Activated T-helper 17 cell treated with anti-CD3 and anti-CD28 coated beads, Interleukin-2, amount 50 U/mL, for 72 hours (primary cell): ENCODE measurements at regions not wholly inside any gene's neighbourhood (a gene's known extent, or its start where the extent isn't known, plus 50 kb on each side); places are given as distances from the start of the nearest gene placed in this dataset.
A peak's percentile ranks its signal among the peaks of the same experiment; 100 is the strongest.
"Not testable (repeated sequence)": the region's sequence is repeated elsewhere in the genome, so short reads cannot be mapped to it uniquely, and the experiment has no call there.

Source experiments
- ATAC-seq: fragments of 150-1000 bp; cut with Tn5 transposase; replicated peaks from 2 replicates; pipeline ENCODE4 v1.10.0; 2021; ENCODE audit warnings: mild to moderate bottlenecking, moderate library complexity
- H3K27ac Mint-ChIP-seq: one replicate; pipeline ENCODE4 v1.8.0; 2022; ENCODE audit warnings: mixed read lengths
- H3K27me3 Mint-ChIP-seq: one replicate; pipeline ENCODE4 v1.8.0; 2022; ENCODE audit warnings: mixed read lengths
- H3K36me3 Mint-ChIP-seq: one replicate; pipeline ENCODE4 v1.8.0; 2022; ENCODE audit warnings: low read depth, mild to moderate bottlenecking, mixed read lengths
- H3K4me1 Mint-ChIP-seq: one replicate; pipeline ENCODE4 v1.8.0; 2022; ENCODE audit warnings: mixed read lengths
- H3K4me3 Mint-ChIP-seq: one replicate; pipeline ENCODE4 v1.8.0; 2022; ENCODE audit warnings: mild to moderate bottlenecking, mixed read lengths
- H3K9me3 Mint-ChIP-seq: one replicate; pipeline ENCODE4 v1.8.0; 2022; ENCODE audit warnings: mixed read lengths

- Mint-ChIP-seq H3K36me3 (no peaks in the 10 kb centered on the region), H3K9me3 (no peaks in the 10 kb centered on the region), H3K4me1 (no peaks in the 10 kb centered on the region), H3K4me3 (no peak overlapping the region), H3K27ac (no peak overlapping the region), H3K27me3 (peaks cover 3% of the 10 kb centered on the region)
- no peak for ATAC-seq
Measured at GRCh38 chr22:36088292-36088691, 59.7 kb upstream of the RBFOX2 start.

GRCh38 chr22:36087784-36088183, 59.2 kb upstream of the RBFOX2 start:
- Mint-ChIP-seq H3K4me1 (no peaks in the 10 kb centered on the region), H3K4me3 (no peak overlapping the region)

DNA sequence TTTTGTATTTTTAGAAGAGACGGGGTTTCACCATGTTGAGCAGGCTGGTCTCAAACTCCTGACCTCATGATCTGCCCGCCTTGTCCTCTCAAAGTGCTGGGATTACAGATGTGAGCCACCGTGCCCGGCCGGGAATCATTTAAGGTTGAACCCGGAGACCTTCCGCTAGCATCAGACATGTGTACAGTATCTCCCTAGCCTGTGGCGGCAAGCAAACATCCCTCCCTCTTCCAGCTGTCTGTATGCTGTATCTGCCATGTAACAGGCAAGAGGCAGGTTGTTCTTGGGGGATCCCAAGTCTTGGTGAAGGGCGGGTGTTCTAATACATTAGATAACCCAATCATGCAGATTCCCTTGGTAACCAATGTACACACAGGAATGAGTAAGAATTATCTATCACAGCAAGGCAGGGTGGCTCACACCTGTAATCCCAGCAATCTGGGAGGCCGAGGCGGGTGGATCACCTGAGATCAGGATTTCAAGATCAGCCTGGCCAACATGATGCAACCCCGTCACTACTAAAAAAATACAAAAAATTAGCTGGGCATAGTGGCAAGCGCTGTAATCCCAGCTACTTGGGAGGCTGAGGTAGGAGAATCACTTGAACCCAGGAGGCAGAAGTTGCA, 58.1 kb upstream of the RBFOX2 start:
- H3K4me1 Mint-ChIP-seq: no peaks in the 10 kb centered on the region
- H3K36me3 Mint-ChIP-seq: no peaks in the 10 kb centered on the region
- H3K27ac Mint-ChIP-seq: no peak overlapping the region
- H3K9me3 Mint-ChIP-seq: no peaks in the 10 kb centered on the region
- H3K4me3 Mint-ChIP-seq: no peak overlapping the region
- H3K27me3 Mint-ChIP-seq: peaks cover 3% of the 10 kb centered on the region
- no peak for ATAC-seq

More at GRCh38 chr22:36087784-36088183, 59.2 kb upstream of the RBFOX2 start:
- no peak overlapping the region for H3K27ac Mint-ChIP-seq
- H3K27me3 Mint-ChIP-seq: peaks cover 3% of the 10 kb centered on the region
- ATAC-seq: no peak
- H3K9me3 Mint-ChIP-seq: no peaks in the 10 kb centered on the region
- H3K36me3 Mint-ChIP-seq: no peaks in the 10 kb centered on the region

- Mint-ChIP-seq H3K9me3 (no peaks in the 10 kb centered on the region), H3K36me3 (no peaks in the 10 kb centered on the region), H3K4me3 (no peak overlapping the region), H3K27me3 (peaks cover 3% of the 10 kb centered on the region), H3K27ac (no peak overlapping the region), H3K4me1 (no peaks in the 10 kb centered on the region)
- ATAC-seq: no peak
Measured at GRCh38 chr22:36086170-36086490, 57.5 kb upstream of the RBFOX2 start.

GRCh38 chr22:36085476-36086169, 57.0 kb upstream of the RBFOX2 start:
- Mint-ChIP-seq H3K36me3 (no peaks in the 10 kb centered on the region), H3K9me3 (no peaks in the 10 kb centered on the region), H3K27ac (no peak overlapping the region), H3K4me3 (no peak overlapping the region), H3K4me1 (no peaks in the 10 kb centered on the region), H3K27me3 (peaks cover 3% of the 10 kb centered on the region)
- ATAC-seq: no peak

DNA sequence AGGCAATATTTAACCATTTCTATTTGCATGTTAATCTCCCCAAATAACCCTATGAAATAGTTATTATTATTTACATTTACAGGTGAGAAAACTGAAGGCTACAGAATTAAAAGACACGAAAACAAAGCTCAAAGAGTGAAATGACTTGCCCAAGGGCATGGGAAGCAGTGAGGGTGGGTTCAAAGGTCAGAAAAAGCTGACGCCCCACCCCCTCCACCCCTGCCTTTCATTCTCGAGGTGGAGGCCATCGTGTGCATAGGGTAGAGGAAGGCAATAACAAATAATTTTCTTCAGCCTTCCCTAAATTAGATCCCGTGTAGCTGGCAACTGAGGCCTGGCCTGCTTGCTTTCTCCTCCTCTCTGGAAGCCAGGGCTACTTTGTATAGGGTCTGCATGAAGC, 56.1 kb upstream of the RBFOX2 start:
- peaks cover 3% of the 10 kb centered on the region for H3K27me3 Mint-ChIP-seq
- ATAC-seq: no peak
- H3K4me1 Mint-ChIP-seq: no peaks in the 10 kb centered on the region
- no peaks in the 10 kb centered on the region for H3K36me3 Mint-ChIP-seq
- no peak overlapping the region for H3K27ac Mint-ChIP-seq
- no peaks in the 10 kb centered on the region for H3K9me3 Mint-ChIP-seq
- H3K4me3 Mint-ChIP-seq: no peak overlapping the region

DNA sequence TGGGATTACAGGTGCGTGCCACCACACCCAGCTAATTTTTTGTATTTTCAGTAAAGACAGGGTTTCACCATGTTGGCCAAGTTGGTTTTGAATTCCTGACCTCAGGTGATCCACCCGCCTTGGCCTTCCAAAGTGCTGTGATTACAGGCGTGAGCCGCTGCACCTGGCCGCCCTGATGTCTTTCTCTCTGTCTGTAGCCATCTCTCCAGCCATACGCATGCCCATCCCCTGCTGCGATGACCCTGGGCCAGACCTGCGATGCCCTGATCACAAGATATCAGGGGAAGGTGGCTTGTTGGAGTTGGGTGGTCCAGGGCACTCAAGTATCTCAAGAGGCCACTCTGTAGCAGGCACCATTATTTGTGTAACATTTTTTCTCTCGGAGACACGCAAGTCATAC, 54.4 kb upstream of the RBFOX2 start:
- Mint-ChIP-seq H3K9me3 (no peaks in the 10 kb centered on the region), H3K27me3 (no peaks in the 10 kb centered on the region), H3K36me3 (no peaks in the 10 kb centered on the region), H3K4me1 (no peaks in the 10 kb centered on the region), H3K4me3 (peak overlapping the region; percentile 3), H3K27ac (peak overlapping the region; percentile 30)
- ATAC-seq: no peak

GRCh38 chr22:36081023-36081431, 52.4 kb upstream of the RBFOX2 start:
- ATAC-seq: peak; percentile 52
- H3K27ac Mint-ChIP-seq: no peak overlapping the region
- no peaks in the 10 kb centered on the region for H3K27me3 Mint-ChIP-seq
- H3K36me3 Mint-ChIP-seq: no peaks in the 10 kb centered on the region
- H3K9me3 Mint-ChIP-seq: no peaks in the 10 kb centered on the region
- H3K4me1 Mint-ChIP-seq: no peaks in the 10 kb centered on the region
- no peak overlapping the region for H3K4me3 Mint-ChIP-seq

- not testable (repeated sequence) for H3K9me3 Mint-ChIP-seq, H3K27ac Mint-ChIP-seq, H3K27me3 Mint-ChIP-seq, ATAC-seq, H3K4me1 Mint-ChIP-seq, H3K36me3 Mint-ChIP-seq, H3K4me3 Mint-ChIP-seq
Measured at GRCh38 chr22:36080281-36080680, 51.7 kb upstream of the RBFOX2 start.

DNA sequence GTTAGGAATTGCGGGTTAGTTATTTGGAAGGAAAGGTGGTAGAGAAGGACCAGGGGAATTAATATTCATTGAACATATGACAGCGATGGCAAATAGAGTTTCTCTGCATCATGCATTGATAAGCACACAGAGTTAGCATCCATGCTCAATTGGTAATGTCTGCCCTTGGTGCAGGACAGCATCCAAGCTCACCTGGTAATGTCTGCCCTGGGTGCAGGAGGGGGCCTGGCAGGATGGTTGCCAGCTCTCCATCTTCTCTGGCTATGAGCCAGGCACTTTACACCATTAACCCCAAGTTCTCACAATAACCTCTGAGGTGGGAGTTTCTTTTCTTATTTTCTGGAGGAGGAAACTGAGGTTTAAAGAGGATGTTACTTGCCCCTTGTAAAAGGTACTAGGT, 50.4 kb upstream of the RBFOX2 start:
- H3K4me3 Mint-ChIP-seq: no peak overlapping the region
- ATAC-seq: no peak
- no peaks in the 10 kb centered on the region for H3K27me3 Mint-ChIP-seq
- H3K4me1 Mint-ChIP-seq: no peaks in the 10 kb centered on the region
- H3K36me3 Mint-ChIP-seq: no peaks in the 10 kb centered on the region
- H3K27ac Mint-ChIP-seq: no peak overlapping the region
- no peaks in the 10 kb centered on the region for H3K9me3 Mint-ChIP-seq
